Lung (tissue), 11 donors: ENCODE measurements at regions not wholly inside any gene's neighbourhood (a gene's known extent, or its start where the extent isn't known, plus 50 kb on each side); places are given as distances from the start of the nearest gene placed in this dataset.

ENCODE experiments used
- ATAC-seq: fragments of 200-7000 bp; cut with Tn5 transposase; one replicate; pipeline ENCODE4 v1.9.1; 2020; ENCODE audit warnings: moderate number of reproducible peaks; ENCODE audit not compliant: insufficient read depth, low FRiP score
- DNase-seq, 3 donors: peaks; one replicate each; pipeline ENCODE4 v3.0.0-alpha.2; 2013 to 2017
- H3K27ac ChIP-seq, 2 donors: one replicate each; pipeline ENCODE4 v1.5.1; 2013; ENCODE audit warnings: mild to moderate bottlenecking in 2 of 2, moderate library complexity in 2 of 2, control low read depth in 1 of 2, inconsistent platforms in 1 of 2, low read depth in 1 of 2, low read length in 1 of 2
- H3K27me3 ChIP-seq, 3 donors: one replicate each; pipeline ENCODE4 v1.5.1; 2013; ENCODE audit warnings: low read length in 2 of 3; ENCODE audit not compliant: control insufficient read depth in 3 of 3, insufficient read depth in 3 of 3
- H3K36me3 ChIP-seq, 4 donors: one replicate each; pipeline ENCODE4 v1.5.1; 2013; ENCODE audit warnings: low read length in 4 of 4, mild to moderate bottlenecking in 1 of 4, moderate library complexity in 1 of 4; ENCODE audit not compliant: control insufficient read depth in 4 of 4, insufficient read depth in 4 of 4
- H3K4me1 ChIP-seq, 5 donors: one replicate each; pipeline ENCODE4 v1.5.1; 2013; ENCODE audit warnings: low read length in 5 of 5, mild to moderate bottlenecking in 2 of 5, moderate library complexity in 1 of 5; ENCODE audit not compliant: control insufficient read depth in 5 of 5, insufficient read depth in 5 of 5
- H3K4me3 ChIP-seq: one replicate; pipeline ENCODE4 v1.5.1; 2013; ENCODE audit warnings: mild to moderate bottlenecking, control low read depth, moderate library complexity
- H3K9ac ChIP-seq, 2 donors: one replicate each; pipeline ENCODE4 v1.5.1; 2013; ENCODE audit warnings: low read length in 2 of 2, control low read depth in 1 of 2; ENCODE audit not compliant: insufficient read depth in 1 of 2
- H3K9me3 ChIP-seq, 4 donors: one replicate each; pipeline ENCODE4 v1.5.1; 2013; ENCODE audit warnings: low read length in 3 of 4, mild to moderate bottlenecking in 1 of 4, moderate library complexity in 1 of 4; ENCODE audit not compliant: control insufficient read depth in 4 of 4, insufficient read depth in 3 of 4
- WGBS, 2 donors: extraction: QIAGEN DNeasy Blood & Tissue Kit; methylation state at CpG; one replicate each; pipeline ENCODE4 v1.1.7; 2013; 5-methylcytosine and 5-hydroxymethylcytosine counted together
- TF ChIP-seq, protein P1 (sequence below): IDR thresholded peaks from 2 replicates; pipeline ENCODE4 v1.5.1; 2012; ENCODE audit warnings: mild to moderate bottlenecking; ENCODE audit errors: control extremely low read depth, extremely low read depth
- donor health status: control.
- donor health status: control.
- donor health status: Bipolar disorder and iron deficiency.
- donor health status: healthy.
- donor health status: DM: yes; HTN: yes; CAD: no.

DNA sequence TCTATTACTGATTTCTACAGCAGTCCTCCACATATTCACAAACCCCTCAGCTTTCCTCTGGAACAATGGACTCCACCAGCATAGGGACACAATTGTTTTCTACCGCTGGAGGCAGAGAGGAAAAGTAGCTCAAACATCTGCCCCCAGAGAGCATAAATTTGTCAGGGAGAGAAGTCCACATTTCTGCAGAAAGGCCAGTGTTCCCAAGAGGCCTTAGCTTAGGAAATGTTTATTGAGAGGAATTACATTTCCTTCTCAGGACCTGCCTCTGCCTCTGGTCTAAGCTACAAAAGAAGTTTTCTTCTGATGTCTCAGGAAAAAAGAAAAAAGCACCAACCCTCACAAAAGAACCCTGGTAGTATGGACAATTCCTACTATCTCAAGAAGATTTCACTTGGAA is 217.8 kb upstream of the BMP4 start:
- H3K9ac ChIP-seq, result no peak overlapping the region
- no peaks in the 10 kb centered on the region for H3K27me3 ChIP-seq
- no peak for ATAC-seq
- 77 to 89% methylated on average over 1 of the region's 1 CpG for WGBS, 2 donors
- peaks cover 0 to 61% (median 31%) of the 10 kb centered on the region in 5 donors for H3K4me1 ChIP-seq
- peak overlapping the region in 1 of 2 donors; percentile 10 for H3K27ac ChIP-seq
- no peak for DNase-seq
- no peaks in the 10 kb centered on the region for H3K9me3 ChIP-seq
- TF ChIP-seq, protein P1, sequence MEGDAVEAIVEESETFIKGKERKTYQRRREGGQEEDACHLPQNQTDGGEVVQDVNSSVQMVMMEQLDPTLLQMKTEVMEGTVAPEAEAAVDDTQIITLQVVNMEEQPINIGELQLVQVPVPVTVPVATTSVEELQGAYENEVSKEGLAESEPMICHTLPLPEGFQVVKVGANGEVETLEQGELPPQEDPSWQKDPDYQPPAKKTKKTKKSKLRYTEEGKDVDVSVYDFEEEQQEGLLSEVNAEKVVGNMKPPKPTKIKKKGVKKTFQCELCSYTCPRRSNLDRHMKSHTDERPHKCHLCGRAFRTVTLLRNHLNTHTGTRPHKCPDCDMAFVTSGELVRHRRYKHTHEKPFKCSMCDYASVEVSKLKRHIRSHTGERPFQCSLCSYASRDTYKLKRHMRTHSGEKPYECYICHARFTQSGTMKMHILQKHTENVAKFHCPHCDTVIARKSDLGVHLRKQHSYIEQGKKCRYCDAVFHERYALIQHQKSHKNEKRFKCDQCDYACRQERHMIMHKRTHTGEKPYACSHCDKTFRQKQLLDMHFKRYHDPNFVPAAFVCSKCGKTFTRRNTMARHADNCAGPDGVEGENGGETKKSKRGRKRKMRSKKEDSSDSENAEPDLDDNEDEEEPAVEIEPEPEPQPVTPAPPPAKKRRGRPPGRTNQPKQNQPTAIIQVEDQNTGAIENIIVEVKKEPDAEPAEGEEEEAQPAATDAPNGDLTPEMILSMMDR, result no peak
- no peaks in the 10 kb centered on the region for H3K36me3 ChIP-seq
- H3K4me3 ChIP-seq, result no peak overlapping the region

DNA sequence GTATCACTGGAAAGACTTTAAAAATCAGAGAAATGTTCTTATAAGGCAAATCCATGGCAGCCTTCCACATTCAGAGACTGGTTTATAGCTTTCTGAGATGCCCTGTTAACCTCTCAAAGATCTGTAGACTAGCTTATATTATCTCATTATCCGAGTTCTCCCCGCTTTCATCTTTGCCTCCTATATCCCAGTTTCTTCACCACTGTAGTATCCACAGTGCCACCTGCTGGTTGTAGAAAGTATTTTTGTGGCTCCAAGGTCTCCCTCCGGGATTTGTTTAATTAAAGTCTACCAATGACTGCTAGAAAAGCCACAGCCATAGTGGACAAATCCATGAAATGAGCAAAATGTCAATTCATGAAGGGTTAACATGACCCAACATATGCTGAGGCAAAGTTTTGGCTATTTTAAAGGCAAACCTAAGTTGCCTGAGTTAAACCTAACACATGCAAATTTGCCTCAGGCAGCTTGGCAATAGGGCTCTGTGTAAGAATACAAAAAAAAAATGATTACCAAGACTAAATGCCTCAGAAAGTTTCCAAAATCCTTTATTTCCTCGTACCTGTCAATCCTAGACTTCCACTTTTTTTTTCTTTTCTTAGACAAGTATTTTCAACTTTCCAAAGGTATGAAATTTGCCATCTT is 218.8 kb upstream of the BMP4 start:
- Histone ChIP-seq H3K27me3 (no peaks in the 10 kb centered on the region), H3K27ac (no peak overlapping the region), H3K36me3 (no peaks in the 10 kb centered on the region), H3K4me1 (peaks cover 0 to 61% (median 31%) of the 10 kb centered on the region in 5 donors), H3K4me3 (no peak overlapping the region), H3K9me3 (no peaks in the 10 kb centered on the region), H3K9ac (no peak overlapping the region)
- TF ChIP-seq, protein P1, result peak; percentile 60
- peak; percentile 53 for ATAC-seq
- DNase-seq, result peak; percentile 84 to 93 (median 92)
- 8 to 16% methylated on average over 4 of the region's 4 CpGs for WGBS, 2 donors

DNA sequence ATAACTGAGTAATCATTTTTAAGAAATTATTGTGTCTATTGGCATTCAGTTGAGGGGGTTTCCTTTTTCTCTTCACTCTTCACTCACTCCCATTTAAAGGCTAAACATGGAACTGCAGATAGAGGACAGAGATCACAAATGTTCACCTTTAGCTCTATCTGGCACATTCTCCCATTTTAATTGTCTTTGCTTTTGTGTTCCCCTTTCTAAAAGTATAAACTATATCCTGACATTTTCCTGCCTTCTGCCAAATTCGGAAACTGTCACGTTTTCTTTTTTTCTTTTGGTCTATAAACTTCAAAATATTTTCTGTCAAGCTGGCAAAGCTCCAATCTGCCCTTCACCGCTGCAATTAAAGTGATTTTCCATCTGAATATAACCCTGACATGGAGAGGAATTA is 219.8 kb upstream of the CDKN3 start:
- Histone ChIP-seq H3K4me3 (no peak overlapping the region), H3K9ac (no peak overlapping the region), H3K36me3 (no peaks in the 10 kb centered on the region), H3K27ac (no peak overlapping the region), H3K4me1 (peaks cover 0 to 61% (median 18%) of the 10 kb centered on the region in 5 donors), H3K9me3 (no peaks in the 10 kb centered on the region), H3K27me3 (no peaks in the 10 kb centered on the region)
- TF ChIP-seq, protein P1, result no peak
- ATAC-seq, result no peak
- DNase-seq, result peak in 1 of 3 donors; percentile 54
- WGBS, 2 donors, result 56 to 58% methylated on average over 3 of the region's 3 CpGs
